GM21515 (cell line): ENCODE measurements at regions not wholly inside any gene's neighbourhood (a gene's known extent, or its start where the extent isn't known, plus 50 kb on each side); places are given as distances from the start of the nearest gene placed in this dataset.
A peak's percentile ranks its signal among the peaks of the same experiment; 100 is the strongest.

Source experiments
- ATAC-seq: cut with Tn5 transposase; IDR thresholded peaks from one replicate; pipeline ENCODE4 v1.9.1; 2021; ENCODE audit not compliant: unreplicated experiment

- ATAC-seq = no peak
Measured at GRCh38 chr4:122514671-122515070, 58.1 kb upstream of the IL2 start.

GRCh38 chr4:122512430-122512829, 55.9 kb upstream of the IL2 start:
- no peak for ATAC-seq

GRCh38 chr4:122508083-122508482, 51.6 kb upstream of the IL2 start:
- ATAC-seq = peak; percentile 58
